Skeletal muscle cell (primary cell): ENCODE measurements at regions not wholly inside any gene's neighbourhood (a gene's known extent, or its start where the extent isn't known, plus 50 kb on each side); places are given as distances from the start of the nearest gene placed in this dataset.

Experiments used
- DNase-seq: peaks from one replicate; pipeline ENCODE4 v3.0.0-alpha.2; 2010; ENCODE audit warnings: low read depth
- H3K4me3 ChIP-seq: 2 replicates; pipeline ENCODE4 v1.5.1; 2011; ENCODE audit warnings: low read depth, mild to moderate bottlenecking, control low read depth, low read length, moderate library complexity

GRCh38 chr4:151935411-151935810 is 174.6 kb upstream of the GATB start:
- DNase-seq = no peak
- no peak overlapping the region for H3K4me3 ChIP-seq

- H3K4me3 ChIP-seq = no peak overlapping the region
- DNase-seq = no peak
Measured at GRCh38 chr4:151934766-151935165, 174.0 kb upstream of the GATB start.

- H3K4me3 ChIP-seq = no peak overlapping the region
- no peak for DNase-seq
Measured at GRCh38 chr4:151933122-151933827, 172.5 kb upstream of the GATB start.

- no peak for DNase-seq
- H3K4me3 ChIP-seq = no peak overlapping the region
Measured at GRCh38 chr4:151931563-151931962, 170.8 kb upstream of the GATB start.

GRCh38 chr4:151930372-151930771 is 169.6 kb upstream of the GATB start:
- DNase-seq = no peak

GRCh38 chr4:151928112-151928511 is 167.3 kb upstream of the GATB start:
- no peak for DNase-seq

More at GRCh38 chr4:151930372-151930771, 169.6 kb upstream of the GATB start:
- H3K4me3 ChIP-seq = no peak overlapping the region

GRCh38 chr4:151922811-151923210 is 162.0 kb upstream of the GATB start:
- DNase-seq = no peak
- H3K4me3 ChIP-seq = no peak overlapping the region

More at GRCh38 chr4:151928112-151928511, 167.3 kb upstream of the GATB start:
- no peak overlapping the region for H3K4me3 ChIP-seq

- H3K4me3 ChIP-seq = no peak overlapping the region
- no peak for DNase-seq
Measured at GRCh38 chr4:151922306-151922705, 161.5 kb upstream of the GATB start.

- peak; percentile 4 for DNase-seq
- H3K4me3 ChIP-seq = no peak overlapping the region
Measured at GRCh38 chr4:151921811-151922210, 161.0 kb upstream of the GATB start.

- DNase-seq = no peak
Measured at GRCh38 chr4:151921386-151921785, 160.6 kb upstream of the GATB start.

GRCh38 chr4:151917145-151917734 is 156.4 kb upstream of the GATB start:
- H3K4me3 ChIP-seq = no peak overlapping the region
- DNase-seq = no peak

More at GRCh38 chr4:151921386-151921785, 160.6 kb upstream of the GATB start:
- H3K4me3 ChIP-seq = no peak overlapping the region

GRCh38 chr4:151912632-151913031 is 151.8 kb upstream of the GATB start:
- DNase-seq = no peak
- no peak overlapping the region for H3K4me3 ChIP-seq

GRCh38 chr4:151911970-151912369 is 151.2 kb upstream of the GATB start:
- no peak for DNase-seq

GRCh38 chr4:151908734-151909497 is 148.1 kb upstream of the GATB start:
- no peak for DNase-seq
- H3K4me3 ChIP-seq = no peak overlapping the region

More at GRCh38 chr4:151911970-151912369, 151.2 kb upstream of the GATB start:
- no peak overlapping the region for H3K4me3 ChIP-seq

GRCh38 chr4:151908201-151908600 is 147.4 kb upstream of the GATB start:
- DNase-seq = no peak

GRCh38 chr4:151906438-151906837 is 145.6 kb upstream of the GATB start:
- no peak overlapping the region for H3K4me3 ChIP-seq
- no peak for DNase-seq

More at GRCh38 chr4:151908201-151908600, 147.4 kb upstream of the GATB start:
- no peak overlapping the region for H3K4me3 ChIP-seq

GRCh38 chr4:151905197-151905596 is 144.4 kb upstream of the GATB start:
- no peak overlapping the region for H3K4me3 ChIP-seq
- no peak for DNase-seq

- no peak overlapping the region for H3K4me3 ChIP-seq
- no peak for DNase-seq
Measured at GRCh38 chr4:151901631-151902030, 140.8 kb upstream of the GATB start.

GRCh38 chr4:151896880-151897279 is 136.1 kb upstream of the GATB start:
- no peak for DNase-seq
- H3K4me3 ChIP-seq = no peak overlapping the region

GRCh38 chr4:151895671-151896070 is 134.9 kb upstream of the GATB start:
- no peak for DNase-seq
- no peak overlapping the region for H3K4me3 ChIP-seq
